Suprapubic skin (tissue), 4 donors: ENCODE measurements at regions not wholly inside any gene's neighbourhood (a gene's known extent, or its start where the extent isn't known, plus 50 kb on each side); places are given as distances from the start of the nearest gene placed in this dataset.

Source experiments
- DNase-seq, 2 donors: peaks; one replicate each; pipeline ENCODE4 v3.0.0-alpha.2; 2019; ENCODE audit warnings: low spot score in 2 of 2
- H3K27ac ChIP-seq: fragments of 200-600 bp; sonication (generic); one replicate; pipeline ENCODE4 v1.5.1; 2019
- H3K27me3 ChIP-seq: fragments of 200-600 bp; sonication (generic); one replicate; pipeline ENCODE4 v1.5.1; 2019
- H3K36me3 ChIP-seq: fragments of 200-600 bp; sonication (generic); one replicate; pipeline ENCODE4 v1.5.1; 2019
- H3K4me1 ChIP-seq: fragments of 200-600 bp; sonication (generic); one replicate; pipeline ENCODE4 v1.5.1; 2019
- H3K4me3 ChIP-seq: fragments of 200-600 bp; sonication (generic); one replicate; pipeline ENCODE4 v1.5.1; 2019; ENCODE audit warnings: mild to moderate bottlenecking
- H3K9me3 ChIP-seq: fragments of 200-600 bp; sonication (generic); one replicate; pipeline ENCODE4 v1.5.1; 2019
- CTCF ChIP-seq, 2 donors: fragments of 200-600 bp in 1 of 2; fragments of 450-650 bp in 1 of 2; sonication (generic) in 1 of 2; IDR thresholded peaks; one replicate each; pipeline ENCODE4 v1.5.1; 2016 to 2019; ENCODE audit warnings: antibody characterized with exemption in 2 of 2, mild to moderate bottlenecking in 1 of 2, moderate library complexity in 1 of 2
- EP300 ChIP-seq: sonication (generic); formaldehyde crosslinking; IDR thresholded peaks from one replicate; pipeline ENCODE4 v1.6.1; 2017; ENCODE audit warnings: antibody characterized with exemption
- POLR2A ChIP-seq, 2 donors: fragments of 450-650 bp; IDR thresholded peaks; one replicate each; pipeline ENCODE4 v1.6.1; 2017; ENCODE audit warnings: antibody characterized with exemption in 2 of 2, mild to moderate bottlenecking in 2 of 2, moderate library complexity in 2 of 2
- POLR2AphosphoS5 ChIP-seq, 3 donors: sonication (generic); formaldehyde crosslinking; IDR thresholded peaks; one replicate each; pipeline ENCODE4 v1.6.1; 2017; ENCODE audit warnings: antibody characterized with exemption in 3 of 3
- WGBS: methylation state at CpG from one replicate; pipeline ENCODE4 v1.1.5; 2018; 5-methylcytosine and 5-hydroxymethylcytosine counted together

DNA sequence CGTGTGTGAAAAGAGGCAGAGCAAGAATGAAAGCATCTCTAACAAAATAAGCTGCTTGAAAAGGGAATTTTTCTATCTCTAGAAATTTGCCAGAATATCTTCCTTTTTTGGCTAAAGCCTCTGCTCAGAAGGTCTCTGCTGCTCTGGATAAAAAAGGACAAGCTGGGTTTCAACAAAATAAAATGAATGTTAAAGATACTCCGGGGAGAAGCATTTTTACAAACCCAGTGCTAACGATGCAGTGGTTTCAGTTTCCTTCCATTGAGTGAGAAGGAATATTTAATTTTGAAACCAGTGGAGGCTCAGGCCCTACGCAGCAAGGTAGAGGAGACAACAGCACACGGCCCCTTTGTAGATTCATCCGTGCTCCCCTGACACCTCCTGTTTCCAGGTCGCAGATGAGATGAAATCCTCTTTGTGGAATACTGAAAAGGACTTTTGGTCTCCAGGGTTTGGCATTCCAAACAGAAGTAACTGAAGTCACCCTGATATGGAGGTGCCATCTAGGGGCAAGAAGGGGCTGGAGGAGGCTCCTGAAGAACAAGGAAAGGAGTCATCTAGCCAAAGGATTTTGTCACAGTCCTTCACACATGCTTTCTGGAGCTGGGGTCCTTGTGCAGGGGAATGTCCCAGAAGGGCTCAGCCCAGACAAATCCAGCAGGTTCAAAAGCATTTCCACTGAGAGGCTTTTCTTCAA, 65.7 kb upstream of the SYT6 start:
- Histone ChIP-seq H3K4me3 (no peak overlapping the region), H3K27ac (no peak overlapping the region), H3K36me3 (no peaks in the 10 kb centered on the region), H3K4me1 (no peaks in the 10 kb centered on the region), H3K27me3 (no peaks in the 10 kb centered on the region), H3K9me3 (no peaks in the 10 kb centered on the region)
- 40% methylated on average over 7 of the region's 7 CpGs for WGBS
- DNase-seq: no peak
- TF ChIP-seq EP300 (no peak), CTCF (IDR thresholded peaks at IDR 0.05) (no peak), POLR2AphosphoS5 (IDR thresholded peaks at IDR 0.05) (no peak), POLR2A (IDR thresholded peaks at IDR 0.05) (no peak)

GRCh38 chr1:114218361-114219171, 64.9 kb upstream of the SYT6 start:
- DNase-seq: no peak
- Histone ChIP-seq H3K36me3 (no peaks in the 10 kb centered on the region), H3K4me1 (no peaks in the 10 kb centered on the region), H3K27ac (no peak overlapping the region), H3K9me3 (no peaks in the 10 kb centered on the region), H3K4me3 (no peak overlapping the region), H3K27me3 (no peaks in the 10 kb centered on the region)
- 61% methylated on average over 10 of the region's 10 CpGs for WGBS
- TF ChIP-seq CTCF (IDR thresholded peaks at IDR 0.05) (no peak), POLR2A (IDR thresholded peaks at IDR 0.05) (no peak), POLR2AphosphoS5 (IDR thresholded peaks at IDR 0.05) (no peak), EP300 (no peak)

GRCh38 chr1:114216431-114217173, 62.9 kb upstream of the SYT6 start:
- TF ChIP-seq EP300: no peak
- no peak for TF ChIP-seq POLR2A (IDR thresholded peaks at IDR 0.05)
- TF ChIP-seq CTCF (IDR thresholded peaks at IDR 0.05): no peak
- no peak for TF ChIP-seq POLR2AphosphoS5 (IDR thresholded peaks at IDR 0.05)
- Histone ChIP-seq H3K9me3 (no peaks in the 10 kb centered on the region), H3K27ac (no peak overlapping the region), H3K4me1 (no peaks in the 10 kb centered on the region), H3K36me3 (no peaks in the 10 kb centered on the region), H3K4me3 (no peak overlapping the region), H3K27me3 (no peaks in the 10 kb centered on the region)
- 80% methylated on average over 11 of the region's 11 CpGs for WGBS
- no peak for DNase-seq

DNA sequence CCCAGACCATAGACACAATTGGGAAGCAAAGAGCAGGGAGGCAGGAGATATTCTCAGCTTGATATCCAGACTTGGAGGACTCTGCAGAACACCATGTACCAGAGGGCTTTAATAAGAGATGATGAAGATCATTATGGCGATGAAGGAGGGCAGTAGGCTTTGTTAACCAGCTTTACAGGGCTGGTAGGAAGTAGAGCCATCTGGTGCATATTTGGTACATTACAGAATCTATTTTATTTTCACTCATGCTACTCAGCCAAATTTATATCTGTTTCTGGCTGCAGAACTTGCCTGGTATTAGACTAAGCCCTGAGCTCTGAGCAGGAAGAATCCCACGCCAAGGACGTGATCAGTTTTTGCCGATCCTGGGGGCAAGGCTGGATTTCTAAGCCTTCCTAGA, 61.8 kb upstream of the SYT6 start:
- Histone ChIP-seq H3K36me3 (no peaks in the 10 kb centered on the region), H3K4me1 (no peaks in the 10 kb centered on the region), H3K27ac (no peak overlapping the region), H3K27me3 (no peaks in the 10 kb centered on the region), H3K4me3 (no peak overlapping the region), H3K9me3 (no peaks in the 10 kb centered on the region)
- DNase-seq: no peak
- WGBS: 60% methylated on average over 4 of the region's 4 CpGs
- no peak for TF ChIP-seq POLR2A (IDR thresholded peaks at IDR 0.05)
- no peak for TF ChIP-seq EP300
- TF ChIP-seq CTCF (IDR thresholded peaks at IDR 0.05): no peak
- TF ChIP-seq POLR2AphosphoS5 (IDR thresholded peaks at IDR 0.05): no peak

DNA sequence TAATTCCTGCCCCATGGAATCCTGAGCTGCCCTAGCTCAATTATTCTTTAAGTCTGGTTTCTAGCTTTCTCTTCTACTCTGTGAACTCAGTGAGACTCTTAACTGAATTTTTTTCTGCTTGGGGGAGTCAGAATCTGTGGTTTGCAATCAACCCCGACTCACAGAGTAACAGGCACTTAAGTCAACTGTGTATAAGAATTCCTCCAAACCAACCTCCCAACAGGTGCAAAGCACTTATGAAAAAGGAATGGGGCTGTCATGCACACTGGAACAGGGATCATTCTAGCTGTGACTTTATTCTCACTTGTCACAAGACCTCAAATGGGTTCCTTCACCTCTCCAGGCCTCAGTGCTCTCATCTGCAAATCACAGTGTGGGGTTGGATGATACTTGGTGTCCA, 60.3 kb upstream of the SYT6 start:
- no peak overlapping the region for H3K4me3 ChIP-seq
- DNase-seq: no peak
- WGBS: 83% methylated on average over 1 of the region's 1 CpG
- H3K4me1 ChIP-seq: no peaks in the 10 kb centered on the region
- TF ChIP-seq POLR2A (IDR thresholded peaks at IDR 0.05) (no peak), POLR2AphosphoS5 (IDR thresholded peaks at IDR 0.05) (no peak), EP300 (no peak), CTCF (IDR thresholded peaks at IDR 0.05) (no peak)
- H3K27me3 ChIP-seq: peaks cover 10% of the 10 kb centered on the region
- H3K27ac ChIP-seq: no peak overlapping the region
- no peaks in the 10 kb centered on the region for H3K36me3 ChIP-seq
- no peaks in the 10 kb centered on the region for H3K9me3 ChIP-seq
